Neural progenitor cell (in vitro differentiated cells): ENCODE measurements at regions not wholly inside any gene's neighbourhood (a gene's known extent, or its start where the extent isn't known, plus 50 kb on each side); places are given as distances from the start of the nearest gene placed in this dataset.

Experiments used
- CTCF ChIP-seq: fragments of 200-600 bp; sonication (generic); IDR thresholded peaks from 2 replicates; pipeline ENCODE4 v1.5.1; 2017; ENCODE audit warnings: antibody characterized with exemption, mild to moderate bottlenecking
- EZH2 ChIP-seq: fragments of 200-600 bp; sonication (generic); IDR thresholded peaks from 2 replicates; pipeline ENCODE4 v1.6.1; 2017; ENCODE audit warnings: antibody characterized with exemption, mild to moderate bottlenecking, moderate library complexity
- EZH2phosphoT487 ChIP-seq: fragments of 200-600 bp; sonication (generic); IDR thresholded peaks from 2 replicates; pipeline ENCODE4 v1.6.1; 2017; ENCODE audit warnings: antibody characterized with exemption

GRCh38 chr16:73997971-73998370 is 298.6 kb upstream of the PSMD7 start:
- TF ChIP-seq CTCF (no peak), EZH2 (no peak), EZH2phosphoT487 (no peak)
